ENCODE measurements at regions not wholly inside any gene's neighbourhood (a gene's known extent, or its start where the extent isn't known, plus 50 kb on each side); places are given as distances from the start of the nearest gene placed in this dataset.

DNA sequence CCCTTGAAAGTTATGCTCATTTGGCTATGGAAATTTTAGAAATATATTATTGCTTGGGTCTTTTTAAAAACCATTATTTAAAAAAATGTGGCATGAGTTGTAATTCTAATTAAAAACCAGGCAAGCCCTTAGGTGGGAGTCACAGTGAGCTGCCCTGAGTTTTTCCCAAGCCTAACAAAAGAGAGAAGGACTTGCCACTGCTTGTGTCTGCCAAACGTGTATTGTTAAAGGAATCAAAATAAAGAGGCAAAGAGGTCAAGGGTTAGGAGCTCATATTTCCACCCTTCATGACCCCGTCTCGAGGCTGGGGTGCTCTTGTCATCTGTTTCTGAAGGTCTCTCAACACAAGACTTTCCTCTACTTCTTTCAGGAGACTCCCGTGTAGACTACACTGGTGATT lies 321.1 kb downstream of the ZIC1 start:
- Histone ChIP-seq H3K27ac (ENCODE audit: low read depth in 1 of 2, low read length in 2 of 2) (no peak overlapping the region), H3K9me3 (ENCODE audit: control insufficient read depth in 1 of 2, insufficient read depth in 1 of 2, low read length in 2 of 2) (no peaks in the 10 kb centered on the region), H3K4me3 (ENCODE audit: low read length) (no peak overlapping the region), H3K36me3 (ENCODE audit: insufficient read depth, low read length) (no peaks in the 10 kb centered on the region), H3K27me3 (ENCODE audit: control insufficient read depth in 1 of 2, insufficient read depth in 2 of 2, low read length in 2 of 2) (no peaks in the 10 kb centered on the region), H3K4me1 (ENCODE audit: insufficient read depth, low read length) (no peaks in the 10 kb centered on the region)
- DNase-seq (no peak), ATAC-seq (ENCODE audit: poor library complexity) (no peak)
- Mint-ChIP-seq H3K27ac (no peak overlapping the region), H3K36me3 (ENCODE audit: low read depth) (no peaks in the 10 kb centered on the region), H3K9me3 (peaks cover 2% of the 10 kb centered on the region), H3K27me3 (no peaks in the 10 kb centered on the region), H3K4me3 (no peak overlapping the region), H3K4me1 (ENCODE audit: low read depth) (no peaks in the 10 kb centered on the region)
- no peak for TF ChIP-seq CTCF (IDR thresholded peaks at IDR 0.05)
- CTCF ChIA-PET, result no interaction called here
- POLR2A ChIA-PET, result no interaction called here
- intact Hi-C loops (cut with DNase I, micrococcal nuclease), result no loop called here

DNA sequence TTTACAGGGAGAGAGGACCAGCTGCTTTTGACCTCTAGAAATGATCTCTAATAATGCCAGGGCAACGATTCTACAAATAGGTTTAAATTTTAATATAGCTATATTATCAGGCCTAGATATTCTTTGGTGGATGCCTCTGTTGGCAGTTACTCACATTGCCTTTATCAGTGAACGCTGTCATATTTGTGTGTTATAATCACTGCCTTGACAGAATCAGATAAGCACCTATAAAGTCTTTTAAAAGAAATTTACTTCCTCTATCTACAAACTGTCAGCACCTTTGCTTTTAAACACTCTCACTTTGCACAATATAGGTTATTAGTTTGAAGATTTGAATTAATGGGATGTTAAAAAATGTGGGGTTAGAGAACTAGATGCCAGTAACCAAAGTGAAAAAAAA lies 324.1 kb downstream of the ZIC1 start:
- no peak overlapping the region for H3K27ac Mint-ChIP-seq
- no peaks in the 10 kb centered on the region for H3K4me1 ChIP-seq (ENCODE audit: insufficient read depth, low read length)
- intact Hi-C loops (cut with DNase I, micrococcal nuclease), result no loop called here
- no peaks in the 10 kb centered on the region for H3K27me3 ChIP-seq (ENCODE audit: control insufficient read depth in 1 of 2, insufficient read depth in 2 of 2, low read length in 2 of 2)
- H3K27ac ChIP-seq (ENCODE audit: low read depth in 1 of 2, low read length in 2 of 2), result no peak overlapping the region
- H3K27me3 Mint-ChIP-seq, result no peaks in the 10 kb centered on the region
- no peaks in the 10 kb centered on the region for H3K4me1 Mint-ChIP-seq (ENCODE audit: low read depth)
- no peak for ATAC-seq (ENCODE audit: poor library complexity)
- H3K36me3 Mint-ChIP-seq (ENCODE audit: low read depth), result no peaks in the 10 kb centered on the region
- no peaks in the 10 kb centered on the region for H3K36me3 ChIP-seq (ENCODE audit: insufficient read depth, low read length)
- peaks cover 2% of the 10 kb centered on the region for H3K9me3 Mint-ChIP-seq
- TF ChIP-seq CTCF (IDR thresholded peaks at IDR 0.05), result no peak
- POLR2A ChIA-PET, result no interaction called here
- no peak overlapping the region for H3K4me3 Mint-ChIP-seq
- CTCF ChIA-PET, result no interaction called here
- H3K4me3 ChIP-seq (ENCODE audit: low read length), result no peak overlapping the region
- no peak for DNase-seq
- H3K9me3 ChIP-seq (ENCODE audit: control insufficient read depth in 1 of 2, insufficient read depth in 1 of 2, low read length in 2 of 2), result no peaks in the 10 kb centered on the region

DNA sequence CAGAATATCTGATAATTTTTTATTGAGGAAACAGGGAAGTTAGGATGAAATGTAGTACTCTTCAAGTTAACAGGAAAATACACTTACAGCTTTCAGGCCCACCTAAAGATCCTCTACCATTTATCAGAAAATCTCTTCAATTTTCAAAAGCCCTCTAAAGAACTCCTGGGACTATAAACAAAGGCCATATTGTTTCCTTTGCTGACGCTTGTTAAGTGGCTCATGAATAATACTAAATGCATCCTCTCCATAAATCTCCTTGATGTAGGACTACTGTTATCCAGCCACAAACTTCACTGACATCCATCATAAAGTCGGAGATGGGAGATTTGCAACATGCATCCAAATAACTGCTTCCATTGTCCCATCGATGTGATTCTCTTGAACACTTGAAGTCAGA lies 326.5 kb downstream of the ZIC1 start:
- no peak overlapping the region for H3K27ac Mint-ChIP-seq
- no peaks in the 10 kb centered on the region for H3K4me1 Mint-ChIP-seq (ENCODE audit: low read depth)
- H3K9me3 Mint-ChIP-seq, result peaks cover 6% of the 10 kb centered on the region
- H3K9me3 ChIP-seq (ENCODE audit: control insufficient read depth in 1 of 2, insufficient read depth in 1 of 2, low read length in 2 of 2), result no peaks in the 10 kb centered on the region
- TF ChIP-seq CTCF (IDR thresholded peaks at IDR 0.05), result no peak
- no peaks in the 10 kb centered on the region for H3K27me3 Mint-ChIP-seq
- H3K4me3 Mint-ChIP-seq, result no peak overlapping the region
- ATAC-seq (ENCODE audit: poor library complexity) (no peak), DNase-seq (no peak)
- CTCF ChIA-PET, result no interaction called here
- H3K36me3 ChIP-seq (ENCODE audit: insufficient read depth, low read length), result no peaks in the 10 kb centered on the region
- POLR2A ChIA-PET, result no interaction called here
- intact Hi-C loops (cut with DNase I, micrococcal nuclease), result no loop called here
- H3K36me3 Mint-ChIP-seq (ENCODE audit: low read depth), result no peaks in the 10 kb centered on the region
- H3K4me3 ChIP-seq (ENCODE audit: low read length), result no peak overlapping the region
- no peaks in the 10 kb centered on the region for H3K4me1 ChIP-seq (ENCODE audit: insufficient read depth, low read length)
- no peak overlapping the region for H3K27ac ChIP-seq (ENCODE audit: low read depth in 1 of 2, low read length in 2 of 2)
- H3K27me3 ChIP-seq (ENCODE audit: control insufficient read depth in 1 of 2, insufficient read depth in 2 of 2, low read length in 2 of 2), result no peaks in the 10 kb centered on the region

All from CD4-positive, alpha-beta T cell (primary cell).